ENCODE measurements at regions not wholly inside any gene's neighbourhood (a gene's known extent, or its start where the extent isn't known, plus 50 kb on each side); places are given as distances from the start of the nearest gene placed in this dataset.

- Histone ChIP-seq H3K4me1 (ENCODE audit: insufficient read depth) (no peaks in the 10 kb centered on the region), H3K36me3 (ENCODE audit: insufficient read depth) (no peaks in the 10 kb centered on the region), H3K27ac (ENCODE audit: low read depth) (no peak overlapping the region), H3K4me3 (ENCODE audit: low read depth, low read length) (no peak overlapping the region)
- 89% methylated on average over 2 of the region's 2 CpGs for WGBS
- DNase-seq (ENCODE audit: extremely low spot score), result no peak
These were observed 80.1 kb upstream of the PTGFR start for GRCh38 chr1:78410643-78411042.

GRCh38 chr1:78411707-78412106, 79.1 kb upstream of the PTGFR start:
- H3K4me3 ChIP-seq (ENCODE audit: low read depth, low read length), result no peak overlapping the region
- 60% methylated on average over 3 of the region's 3 CpGs for WGBS
- H3K4me1 ChIP-seq (ENCODE audit: insufficient read depth), result no peaks in the 10 kb centered on the region
- H3K36me3 ChIP-seq (ENCODE audit: insufficient read depth), result no peaks in the 10 kb centered on the region
- H3K27ac ChIP-seq (ENCODE audit: low read depth), result no peak overlapping the region
- DNase-seq (ENCODE audit: extremely low spot score), result no peak

GRCh38 chr1:78415165-78415564, 75.6 kb upstream of the PTGFR start:
- no peak for DNase-seq (ENCODE audit: extremely low spot score)
- H3K4me1 ChIP-seq (ENCODE audit: insufficient read depth), result no peaks in the 10 kb centered on the region
- WGBS, result 80% methylated on average over 1 of the region's 1 CpG
- H3K4me3 ChIP-seq (ENCODE audit: low read depth, low read length), result no peak overlapping the region
- no peaks in the 10 kb centered on the region for H3K36me3 ChIP-seq (ENCODE audit: insufficient read depth)
- no peak overlapping the region for H3K27ac ChIP-seq (ENCODE audit: low read depth)

GRCh38 chr1:78419309-78419708, 71.5 kb upstream of the PTGFR start:
- Histone ChIP-seq H3K27ac (ENCODE audit: low read depth) (no peak overlapping the region), H3K4me3 (ENCODE audit: low read depth, low read length) (no peak overlapping the region), H3K4me1 (ENCODE audit: insufficient read depth) (no peaks in the 10 kb centered on the region), H3K36me3 (ENCODE audit: insufficient read depth) (no peaks in the 10 kb centered on the region)
- no peak for DNase-seq (ENCODE audit: extremely low spot score)
- 76% methylated on average over 3 of the region's 3 CpGs for WGBS

GRCh38 chr1:78420181-78420580, 70.6 kb upstream of the PTGFR start:
- H3K27ac ChIP-seq (ENCODE audit: low read depth), result no peak overlapping the region
- WGBS, result 54% methylated on average over 3 of the region's 3 CpGs
- H3K4me1 ChIP-seq (ENCODE audit: insufficient read depth), result no peaks in the 10 kb centered on the region

GRCh38 chr1:78420688-78421087, 70.1 kb upstream of the PTGFR start:
- H3K27ac ChIP-seq (ENCODE audit: low read depth), result no peak overlapping the region
- no peak overlapping the region for H3K4me3 ChIP-seq (ENCODE audit: low read depth, low read length)
- no peaks in the 10 kb centered on the region for H3K4me1 ChIP-seq (ENCODE audit: insufficient read depth)
- DNase-seq (ENCODE audit: extremely low spot score), result no peak
- no peaks in the 10 kb centered on the region for H3K36me3 ChIP-seq (ENCODE audit: insufficient read depth)

More at GRCh38 chr1:78420181-78420580, 70.6 kb upstream of the PTGFR start:
- no peak overlapping the region for H3K4me3 ChIP-seq (ENCODE audit: low read depth, low read length)
- DNase-seq (ENCODE audit: extremely low spot score), result no peak
- H3K36me3 ChIP-seq (ENCODE audit: insufficient read depth), result no peaks in the 10 kb centered on the region

GRCh38 chr1:78424720-78425119, 66.1 kb upstream of the PTGFR start:
- WGBS, result 52% methylated on average over 5 of the region's 5 CpGs
- Histone ChIP-seq H3K27ac (ENCODE audit: low read depth) (no peak overlapping the region), H3K36me3 (ENCODE audit: insufficient read depth) (no peaks in the 10 kb centered on the region), H3K4me1 (ENCODE audit: insufficient read depth) (no peaks in the 10 kb centered on the region), H3K4me3 (ENCODE audit: low read depth, low read length) (no peak overlapping the region)
- no peak for DNase-seq (ENCODE audit: extremely low spot score)

- Histone ChIP-seq H3K4me3 (ENCODE audit: low read depth, low read length) (no peak overlapping the region), H3K4me1 (ENCODE audit: insufficient read depth) (no peaks in the 10 kb centered on the region), H3K36me3 (ENCODE audit: insufficient read depth) (no peaks in the 10 kb centered on the region), H3K27ac (ENCODE audit: low read depth) (no peak overlapping the region)
- DNase-seq (ENCODE audit: extremely low spot score), result no peak
- 39% methylated on average over 4 of the region's 4 CpGs for WGBS
These were observed 64.4 kb upstream of the PTGFR start for GRCh38 chr1:78426408-78426807.

- H3K36me3 ChIP-seq (ENCODE audit: insufficient read depth), result no peaks in the 10 kb centered on the region
These were observed 63.3 kb upstream of the PTGFR start for GRCh38 chr1:78427506-78427905.

GRCh38 chr1:78432016-78432415, 58.8 kb upstream of the PTGFR start:
- Histone ChIP-seq H3K4me1 (ENCODE audit: insufficient read depth) (no peaks in the 10 kb centered on the region), H3K4me3 (ENCODE audit: low read depth, low read length) (no peak overlapping the region), H3K36me3 (ENCODE audit: insufficient read depth) (no peaks in the 10 kb centered on the region), H3K27ac (ENCODE audit: low read depth) (no peak overlapping the region)
- 65% methylated on average over 1 of the region's 1 CpG for WGBS
- no peak for DNase-seq (ENCODE audit: extremely low spot score)

More at GRCh38 chr1:78427506-78427905, 63.3 kb upstream of the PTGFR start:
- no peaks in the 10 kb centered on the region for H3K4me1 ChIP-seq (ENCODE audit: insufficient read depth)
- no peak overlapping the region for H3K4me3 ChIP-seq (ENCODE audit: low read depth, low read length)
- no peak for DNase-seq (ENCODE audit: extremely low spot score)
- H3K27ac ChIP-seq (ENCODE audit: low read depth), result no peak overlapping the region
- WGBS, result 32% methylated on average over 2 of the region's 2 CpGs

GRCh38 chr1:78434351-78434750, 56.4 kb upstream of the PTGFR start:
- H3K4me1 ChIP-seq (ENCODE audit: insufficient read depth), result no peaks in the 10 kb centered on the region
- DNase-seq (ENCODE audit: extremely low spot score), result no peak
- no peak overlapping the region for H3K27ac ChIP-seq (ENCODE audit: low read depth)
- H3K4me3 ChIP-seq (ENCODE audit: low read depth, low read length), result no peak overlapping the region
- no peaks in the 10 kb centered on the region for H3K36me3 ChIP-seq (ENCODE audit: insufficient read depth)
- 92% methylated on average over 2 of the region's 2 CpGs for WGBS

- no peak overlapping the region for H3K27ac ChIP-seq (ENCODE audit: low read depth)
These were observed 53.8 kb upstream of the PTGFR start for GRCh38 chr1:78436961-78437360.

GRCh38 chr1:78437396-78437795, 53.4 kb upstream of the PTGFR start:
- Histone ChIP-seq H3K27ac (ENCODE audit: low read depth) (no peak overlapping the region), H3K36me3 (ENCODE audit: insufficient read depth) (no peaks in the 10 kb centered on the region), H3K4me3 (ENCODE audit: low read depth, low read length) (no peak overlapping the region), H3K4me1 (ENCODE audit: insufficient read depth) (no peaks in the 10 kb centered on the region)
- WGBS, result 24% methylated on average over 5 of the region's 5 CpGs
- no peak for DNase-seq (ENCODE audit: extremely low spot score)

More at GRCh38 chr1:78436961-78437360, 53.8 kb upstream of the PTGFR start:
- WGBS, result 40% methylated on average over 1 of the region's 1 CpG
- no peaks in the 10 kb centered on the region for H3K36me3 ChIP-seq (ENCODE audit: insufficient read depth)
- no peak overlapping the region for H3K4me3 ChIP-seq (ENCODE audit: low read depth, low read length)
- H3K4me1 ChIP-seq (ENCODE audit: insufficient read depth), result no peaks in the 10 kb centered on the region
- no peak for DNase-seq (ENCODE audit: extremely low spot score)

- H3K36me3 ChIP-seq (ENCODE audit: insufficient read depth), result no peaks in the 10 kb centered on the region
- H3K4me1 ChIP-seq (ENCODE audit: insufficient read depth), result no peaks in the 10 kb centered on the region
- no peak overlapping the region for H3K27ac ChIP-seq (ENCODE audit: low read depth)
- H3K4me3 ChIP-seq (ENCODE audit: low read depth, low read length), result no peak overlapping the region
- WGBS, result 90% methylated on average over 1 of the region's 1 CpG
- DNase-seq (ENCODE audit: extremely low spot score), result no peak
These were observed 52.8 kb upstream of the PTGFR start for GRCh38 chr1:78437941-78438340.

- no peak overlapping the region for H3K27ac ChIP-seq (ENCODE audit: low read depth)
- H3K4me3 ChIP-seq (ENCODE audit: low read depth, low read length), result no peak overlapping the region
- no peak for DNase-seq (ENCODE audit: extremely low spot score)
- H3K36me3 ChIP-seq (ENCODE audit: insufficient read depth), result no peaks in the 10 kb centered on the region
- no peaks in the 10 kb centered on the region for H3K4me1 ChIP-seq (ENCODE audit: insufficient read depth)
- WGBS, result 48% methylated on average over 2 of the region's 2 CpGs
These were observed 50.4 kb upstream of the PTGFR start for GRCh38 chr1:78440381-78440793.

Data from urinary bladder (tissue), 3 donors.